Right atrium auricular region (tissue), 2 donors: ENCODE measurements at regions not wholly inside any gene's neighbourhood (a gene's known extent, or its start where the extent isn't known, plus 50 kb on each side); places are given as distances from the start of the nearest gene placed in this dataset.

Experiments used
- DNase-seq: peaks from one replicate; pipeline ENCODE4 v3.0.0-alpha.2; 2019; ENCODE audit warnings: low spot score
- H3K27ac ChIP-seq, 2 donors: fragments of 200-600 bp; sonication (generic); 1 replicate in 1 of 2; 2 replicates in 1 of 2; pipeline ENCODE4 v1.5.1; 2016 to 2019
- H3K27me3 ChIP-seq, 2 donors: fragments of 200-600 bp; sonication (generic); one replicate each; pipeline versions ENCODE4 v1.5.1 to v1.6.0; 2017 to 2019
- H3K36me3 ChIP-seq: fragments of 200-600 bp; sonication (generic); one replicate; pipeline ENCODE4 v1.5.1; 2016
- H3K4me1 ChIP-seq, 2 donors: fragments of 200-600 bp; sonication (generic); one replicate each; pipeline versions ENCODE4 v1.5.1 to v1.6.0; 2017 to 2019
- H3K4me3 ChIP-seq, 2 donors: fragments of 200-600 bp; sonication (generic); 1 replicate in 1 of 2; 2 replicates in 1 of 2; pipeline ENCODE4 v1.5.1; 2017 to 2019; ENCODE audit warnings: mild to moderate bottlenecking in 1 of 2, moderate library complexity in 1 of 2
- H3K9me3 ChIP-seq, 2 donors: fragments of 200-600 bp; sonication (generic); one replicate each; pipeline ENCODE4 v1.5.1; 2019
- CTCF ChIP-seq, 2 donors: fragments of 200-600 bp; sonication (generic); IDR thresholded peaks; one replicate each; pipeline ENCODE4 v1.5.1; 2019; ENCODE audit warnings: antibody characterized with exemption in 2 of 2

- TF ChIP-seq CTCF (IDR thresholded peaks at IDR 0.05) = no peak
- H3K4me3 ChIP-seq = no peak overlapping the region
- H3K27me3 ChIP-seq = no peaks in the 10 kb centered on the region
- H3K4me1 ChIP-seq = no peaks in the 10 kb centered on the region
- H3K27ac ChIP-seq = no peak overlapping the region
- no peaks in the 10 kb centered on the region for H3K9me3 ChIP-seq
- DNase-seq = no peak
- no peaks in the 10 kb centered on the region for H3K36me3 ChIP-seq
These were observed 194.4 kb upstream of the KCNJ16 start for GRCh38 chr17:69880591-69881112.

- H3K27ac ChIP-seq = no peak overlapping the region
- DNase-seq = no peak
- no peak for TF ChIP-seq CTCF (IDR thresholded peaks at IDR 0.05)
- no peak overlapping the region for H3K4me3 ChIP-seq
- H3K27me3 ChIP-seq = no peaks in the 10 kb centered on the region
- no peaks in the 10 kb centered on the region for H3K36me3 ChIP-seq
- H3K9me3 ChIP-seq = no peaks in the 10 kb centered on the region
- no peaks in the 10 kb centered on the region for H3K4me1 ChIP-seq
These were observed 192.7 kb upstream of the KCNJ16 start for GRCh38 chr17:69882281-69882680.

GRCh38 chr17:69883120-69883519 is 191.9 kb upstream of the KCNJ16 start:
- H3K4me1 ChIP-seq = no peaks in the 10 kb centered on the region
- H3K36me3 ChIP-seq = no peaks in the 10 kb centered on the region
- no peaks in the 10 kb centered on the region for H3K27me3 ChIP-seq
- no peaks in the 10 kb centered on the region for H3K9me3 ChIP-seq
- DNase-seq = no peak
- no peak overlapping the region for H3K4me3 ChIP-seq
- H3K27ac ChIP-seq = no peak overlapping the region
- no peak for TF ChIP-seq CTCF (IDR thresholded peaks at IDR 0.05)

- Histone ChIP-seq H3K27ac (no peak overlapping the region), H3K36me3 (no peaks in the 10 kb centered on the region), H3K4me1 (no peaks in the 10 kb centered on the region), H3K9me3 (no peaks in the 10 kb centered on the region), H3K27me3 (no peaks in the 10 kb centered on the region), H3K4me3 (no peak overlapping the region)
- DNase-seq = no peak
- TF ChIP-seq CTCF (IDR thresholded peaks at IDR 0.05) = no peak
These were observed 190.7 kb upstream of the KCNJ16 start for GRCh38 chr17:69884356-69884755.

GRCh38 chr17:69884846-69885245 is 190.2 kb upstream of the KCNJ16 start:
- H3K4me3 ChIP-seq = no peak overlapping the region
- H3K27ac ChIP-seq = no peak overlapping the region
- no peaks in the 10 kb centered on the region for H3K9me3 ChIP-seq
- no peaks in the 10 kb centered on the region for H3K36me3 ChIP-seq
- no peak for DNase-seq
- H3K27me3 ChIP-seq = no peaks in the 10 kb centered on the region
- no peaks in the 10 kb centered on the region for H3K4me1 ChIP-seq
- TF ChIP-seq CTCF (IDR thresholded peaks at IDR 0.05) = no peak

- H3K36me3 ChIP-seq = no peaks in the 10 kb centered on the region
- H3K4me3 ChIP-seq = no peak overlapping the region
- H3K27me3 ChIP-seq = no peaks in the 10 kb centered on the region
- no peak for TF ChIP-seq CTCF (IDR thresholded peaks at IDR 0.05)
- H3K4me1 ChIP-seq = no peaks in the 10 kb centered on the region
- H3K9me3 ChIP-seq = no peaks in the 10 kb centered on the region
- H3K27ac ChIP-seq = no peak overlapping the region
- no peak for DNase-seq
These were observed 176.4 kb upstream of the KCNJ16 start for GRCh38 chr17:69898601-69899000.
